ENCODE measurements at regions not wholly inside any gene's neighbourhood (a gene's known extent, or its start where the extent isn't known, plus 50 kb on each side); places are given as distances from the start of the nearest gene placed in this dataset.

GRCh38 chr4:128355305-128355704 lies 67.7 kb upstream of the PGRMC2 start:
- Histone ChIP-seq H3K36me3 (ENCODE audit: control insufficient read depth in 2 of 2, insufficient read depth in 2 of 2, low read length in 1 of 2) (no peaks in the 10 kb centered on the region), H3K4me1 (ENCODE audit: control insufficient read depth in 2 of 2, insufficient read depth in 2 of 2, low read length in 1 of 2) (no peaks in the 10 kb centered on the region), H3K27me3 (ENCODE audit: control insufficient read depth in 1 of 2, insufficient read depth in 2 of 2, low read length in 2 of 2) (no peaks in the 10 kb centered on the region), H3K27ac (ENCODE audit: low read depth in 2 of 2, low read length in 1 of 2) (no peak overlapping the region), H3K4me3 (ENCODE audit: low read depth in 1 of 2, low read length in 2 of 2) (no peak overlapping the region), H3K9me3 (ENCODE audit: control insufficient read depth in 2 of 2, insufficient read depth in 1 of 2, low read depth in 1 of 2, low read length in 1 of 2) (no peaks in the 10 kb centered on the region)
- 77 to 85% methylated on average over 4 of the region's 4 CpGs for WGBS, 2 donors

GRCh38 chr4:128354205-128354821 lies 66.7 kb upstream of the PGRMC2 start:
- no peaks in the 10 kb centered on the region for H3K27me3 ChIP-seq (ENCODE audit: control insufficient read depth in 1 of 2, insufficient read depth in 2 of 2, low read length in 2 of 2)
- H3K27ac ChIP-seq (ENCODE audit: low read depth in 2 of 2, low read length in 1 of 2): no peak overlapping the region
- 51 to 58% methylated on average over 4 of the region's 4 CpGs for WGBS, 2 donors
- H3K36me3 ChIP-seq (ENCODE audit: control insufficient read depth in 2 of 2, insufficient read depth in 2 of 2, low read length in 1 of 2): no peaks in the 10 kb centered on the region
- no peak overlapping the region for H3K4me3 ChIP-seq (ENCODE audit: low read depth in 1 of 2, low read length in 2 of 2)
- no peaks in the 10 kb centered on the region for H3K4me1 ChIP-seq (ENCODE audit: control insufficient read depth in 2 of 2, insufficient read depth in 2 of 2, low read length in 1 of 2)
- no peaks in the 10 kb centered on the region for H3K9me3 ChIP-seq (ENCODE audit: control insufficient read depth in 2 of 2, insufficient read depth in 1 of 2, low read depth in 1 of 2, low read length in 1 of 2)

- WGBS, 2 donors: 96% methylated on average over 3 of the region's 3 CpGs
Observed at GRCh38 chr4:128353791-128354190, 66.2 kb upstream of the PGRMC2 start.

GRCh38 chr4:128351502-128351901 lies 63.9 kb upstream of the PGRMC2 start:
- Histone ChIP-seq H3K36me3 (ENCODE audit: control insufficient read depth in 2 of 2, insufficient read depth in 2 of 2, low read length in 1 of 2) (no peaks in the 10 kb centered on the region), H3K4me1 (ENCODE audit: control insufficient read depth in 2 of 2, insufficient read depth in 2 of 2, low read length in 1 of 2) (no peaks in the 10 kb centered on the region), H3K27ac (ENCODE audit: low read depth in 2 of 2, low read length in 1 of 2) (no peak overlapping the region), H3K27me3 (ENCODE audit: control insufficient read depth in 1 of 2, insufficient read depth in 2 of 2, low read length in 2 of 2) (no peaks in the 10 kb centered on the region), H3K4me3 (ENCODE audit: low read depth in 1 of 2, low read length in 2 of 2) (no peak overlapping the region), H3K9me3 (ENCODE audit: control insufficient read depth in 2 of 2, insufficient read depth in 1 of 2, low read depth in 1 of 2, low read length in 1 of 2) (no peaks in the 10 kb centered on the region)
- WGBS, 2 donors: 85 to 93% methylated on average over 1 of the region's 1 CpG

More at GRCh38 chr4:128353791-128354190, 66.2 kb upstream of the PGRMC2 start:
- Histone ChIP-seq H3K4me3 (ENCODE audit: low read depth in 1 of 2, low read length in 2 of 2) (no peak overlapping the region), H3K27me3 (ENCODE audit: control insufficient read depth in 1 of 2, insufficient read depth in 2 of 2, low read length in 2 of 2) (no peaks in the 10 kb centered on the region), H3K27ac (ENCODE audit: low read depth in 2 of 2, low read length in 1 of 2) (no peak overlapping the region), H3K4me1 (ENCODE audit: control insufficient read depth in 2 of 2, insufficient read depth in 2 of 2, low read length in 1 of 2) (no peaks in the 10 kb centered on the region), H3K9me3 (ENCODE audit: control insufficient read depth in 2 of 2, insufficient read depth in 1 of 2, low read depth in 1 of 2, low read length in 1 of 2) (no peaks in the 10 kb centered on the region), H3K36me3 (ENCODE audit: control insufficient read depth in 2 of 2, insufficient read depth in 2 of 2, low read length in 1 of 2) (no peaks in the 10 kb centered on the region)

- no peaks in the 10 kb centered on the region for H3K9me3 ChIP-seq (ENCODE audit: control insufficient read depth in 2 of 2, insufficient read depth in 1 of 2, low read depth in 1 of 2, low read length in 1 of 2)
- no peaks in the 10 kb centered on the region for H3K27me3 ChIP-seq (ENCODE audit: control insufficient read depth in 1 of 2, insufficient read depth in 2 of 2, low read length in 2 of 2)
- no peaks in the 10 kb centered on the region for H3K36me3 ChIP-seq (ENCODE audit: control insufficient read depth in 2 of 2, insufficient read depth in 2 of 2, low read length in 1 of 2)
- WGBS, 2 donors: 90 to 92% methylated on average over 6 of the region's 6 CpGs
- no peak overlapping the region for H3K4me3 ChIP-seq (ENCODE audit: low read depth in 1 of 2, low read length in 2 of 2)
- no peak overlapping the region for H3K27ac ChIP-seq (ENCODE audit: low read depth in 2 of 2, low read length in 1 of 2)
- no peaks in the 10 kb centered on the region for H3K4me1 ChIP-seq (ENCODE audit: control insufficient read depth in 2 of 2, insufficient read depth in 2 of 2, low read length in 1 of 2)
Observed at GRCh38 chr4:128350449-128351045, 62.9 kb upstream of the PGRMC2 start.

GRCh38 chr4:128349921-128350320 lies 62.3 kb upstream of the PGRMC2 start:
- Histone ChIP-seq H3K4me1 (ENCODE audit: control insufficient read depth in 2 of 2, insufficient read depth in 2 of 2, low read length in 1 of 2) (no peaks in the 10 kb centered on the region), H3K4me3 (ENCODE audit: low read depth in 1 of 2, low read length in 2 of 2) (no peak overlapping the region), H3K27me3 (ENCODE audit: control insufficient read depth in 1 of 2, insufficient read depth in 2 of 2, low read length in 2 of 2) (no peaks in the 10 kb centered on the region), H3K27ac (ENCODE audit: low read depth in 2 of 2, low read length in 1 of 2) (no peak overlapping the region), H3K9me3 (ENCODE audit: control insufficient read depth in 2 of 2, insufficient read depth in 1 of 2, low read depth in 1 of 2, low read length in 1 of 2) (no peaks in the 10 kb centered on the region), H3K36me3 (ENCODE audit: control insufficient read depth in 2 of 2, insufficient read depth in 2 of 2, low read length in 1 of 2) (no peaks in the 10 kb centered on the region)
- 73 to 82% methylated on average over 4 of the region's 4 CpGs for WGBS, 2 donors

- no peak overlapping the region for H3K4me3 ChIP-seq (ENCODE audit: low read depth in 1 of 2, low read length in 2 of 2)
- no peaks in the 10 kb centered on the region for H3K4me1 ChIP-seq (ENCODE audit: control insufficient read depth in 2 of 2, insufficient read depth in 2 of 2, low read length in 1 of 2)
- no peak overlapping the region for H3K27ac ChIP-seq (ENCODE audit: low read depth in 2 of 2, low read length in 1 of 2)
- no peaks in the 10 kb centered on the region for H3K27me3 ChIP-seq (ENCODE audit: control insufficient read depth in 1 of 2, insufficient read depth in 2 of 2, low read length in 2 of 2)
- H3K9me3 ChIP-seq (ENCODE audit: control insufficient read depth in 2 of 2, insufficient read depth in 1 of 2, low read depth in 1 of 2, low read length in 1 of 2): no peaks in the 10 kb centered on the region
- WGBS, 2 donors: 42 to 52% methylated on average over 4 of the region's 4 CpGs
- no peaks in the 10 kb centered on the region for H3K36me3 ChIP-seq (ENCODE audit: control insufficient read depth in 2 of 2, insufficient read depth in 2 of 2, low read length in 1 of 2)
Observed at GRCh38 chr4:128347930-128348660, 60.5 kb upstream of the PGRMC2 start.

- Histone ChIP-seq H3K4me1 (ENCODE audit: control insufficient read depth in 2 of 2, insufficient read depth in 2 of 2, low read length in 1 of 2) (no peaks in the 10 kb centered on the region), H3K27ac (ENCODE audit: low read depth in 2 of 2, low read length in 1 of 2) (no peak overlapping the region), H3K4me3 (ENCODE audit: low read depth in 1 of 2, low read length in 2 of 2) (no peak overlapping the region), H3K9me3 (ENCODE audit: control insufficient read depth in 2 of 2, insufficient read depth in 1 of 2, low read depth in 1 of 2, low read length in 1 of 2) (no peaks in the 10 kb centered on the region), H3K36me3 (ENCODE audit: control insufficient read depth in 2 of 2, insufficient read depth in 2 of 2, low read length in 1 of 2) (no peaks in the 10 kb centered on the region), H3K27me3 (ENCODE audit: control insufficient read depth in 1 of 2, insufficient read depth in 2 of 2, low read length in 2 of 2) (no peaks in the 10 kb centered on the region)
- 63 to 83% methylated on average over 4 of the region's 4 CpGs for WGBS, 2 donors
Observed at GRCh38 chr4:128347175-128347868, 59.7 kb upstream of the PGRMC2 start.

- H3K27me3 ChIP-seq (ENCODE audit: control insufficient read depth in 1 of 2, insufficient read depth in 2 of 2, low read length in 2 of 2): no peaks in the 10 kb centered on the region
- no peaks in the 10 kb centered on the region for H3K4me1 ChIP-seq (ENCODE audit: control insufficient read depth in 2 of 2, insufficient read depth in 2 of 2, low read length in 1 of 2)
- WGBS, 2 donors: 93 to 94% methylated on average over 3 of the region's 3 CpGs
- no peaks in the 10 kb centered on the region for H3K9me3 ChIP-seq (ENCODE audit: control insufficient read depth in 2 of 2, insufficient read depth in 1 of 2, low read depth in 1 of 2, low read length in 1 of 2)
- no peak overlapping the region for H3K27ac ChIP-seq (ENCODE audit: low read depth in 2 of 2, low read length in 1 of 2)
- no peaks in the 10 kb centered on the region for H3K36me3 ChIP-seq (ENCODE audit: control insufficient read depth in 2 of 2, insufficient read depth in 2 of 2, low read length in 1 of 2)
- H3K4me3 ChIP-seq (ENCODE audit: low read depth in 1 of 2, low read length in 2 of 2): no peak overlapping the region
Observed at GRCh38 chr4:128346054-128346716, 58.6 kb upstream of the PGRMC2 start.

Measured in esophagus (tissue), 2 donors.